Mesothelial cell of epicardium (in vitro differentiated cells): ENCODE measurements at regions not wholly inside any gene's neighbourhood (a gene's known extent, or its start where the extent isn't known, plus 50 kb on each side); places are given as distances from the start of the nearest gene placed in this dataset.

Experiments used
- DNase-seq, 2 experiments: peaks; one replicate each; pipeline ENCODE4 v3.0.0; 2021; ENCODE audit warnings: low spot score in 2 of 2; ENCODE audit not compliant: unreplicated experiment in 2 of 2
- H3K27ac Mint-ChIP-seq: 2 replicates; pipeline ENCODE4 v1.8.0; 2021; ENCODE audit warnings: mixed read lengths
- H3K27me3 Mint-ChIP-seq: 2 replicates; pipeline ENCODE4 v1.8.0; 2021; ENCODE audit warnings: low read depth, mixed read lengths
- H3K36me3 Mint-ChIP-seq: 2 replicates; pipeline ENCODE4 v1.8.0; 2021; ENCODE audit warnings: mixed read lengths
- H3K4me1 Mint-ChIP-seq: 2 replicates; pipeline ENCODE4 v1.8.0; 2021; ENCODE audit warnings: mixed read lengths
- H3K4me3 Mint-ChIP-seq: 2 replicates; pipeline ENCODE4 v1.8.0; 2021; ENCODE audit warnings: mild to moderate bottlenecking, moderate library complexity, mixed read lengths
- H3K9me3 Mint-ChIP-seq: 2 replicates; pipeline ENCODE4 v1.8.0; 2021; ENCODE audit warnings: mixed read lengths
- CTCF ChIP-seq: fragments of 200-600 bp; sonication (generic); IDR thresholded peaks from one replicate; pipeline ENCODE4 v1.5.0; 2021; ENCODE audit warnings: antibody characterized with exemption; ENCODE audit not compliant: unreplicated experiment

DNA sequence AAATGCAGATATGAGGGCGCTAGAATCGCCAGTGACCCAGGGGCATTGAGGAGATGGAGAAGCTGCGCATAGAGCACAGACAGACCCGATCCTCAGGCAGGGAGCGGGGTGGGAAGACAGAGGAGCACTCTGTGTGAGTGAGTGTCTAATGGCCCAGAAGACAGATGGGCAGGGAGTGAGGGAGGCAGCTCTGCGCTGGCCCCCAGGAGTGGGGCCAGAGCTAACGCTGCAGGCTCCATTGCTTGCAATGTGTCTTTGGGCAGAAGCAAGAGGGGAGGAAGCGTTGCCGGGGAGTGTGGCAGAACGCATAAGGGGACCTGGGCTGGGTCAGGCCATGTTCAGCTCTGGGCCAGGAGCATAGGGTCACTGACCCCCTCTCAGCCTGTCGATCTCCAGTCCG, 207.0 kb downstream of the TBXT start:
- no peak overlapping the region for H3K27ac Mint-ChIP-seq
- H3K4me1 Mint-ChIP-seq, result no peaks in the 10 kb centered on the region
- no peaks in the 10 kb centered on the region for H3K36me3 Mint-ChIP-seq
- peaks cover 69% of the 10 kb centered on the region for H3K27me3 Mint-ChIP-seq
- no peak for TF ChIP-seq CTCF
- DNase-seq, result no peak
- no peak overlapping the region for H3K4me3 Mint-ChIP-seq
- no peaks in the 10 kb centered on the region for H3K9me3 Mint-ChIP-seq

DNA sequence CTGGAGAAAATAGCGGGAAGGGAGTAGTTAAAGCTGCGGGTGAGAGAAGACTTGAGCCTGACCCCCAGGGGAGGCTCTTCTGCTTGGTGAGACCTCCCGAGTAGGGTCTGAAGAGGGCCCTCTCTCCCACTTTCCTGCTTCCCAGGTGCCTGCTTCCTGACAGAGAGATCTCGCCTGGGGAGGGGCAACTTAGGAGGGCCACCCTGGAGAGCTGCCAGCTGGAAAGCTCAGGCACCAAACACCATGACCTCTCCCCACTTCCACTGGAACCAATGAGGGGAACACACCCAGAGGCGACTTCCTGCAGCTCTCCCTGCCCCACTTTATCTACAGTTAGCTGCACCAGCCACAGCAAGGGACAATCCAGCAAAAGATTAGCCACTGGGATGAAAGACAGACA, 208.0 kb downstream of the TBXT start:
- Mint-ChIP-seq H3K27me3 (peaks cover 62% of the 10 kb centered on the region), H3K4me3 (no peak overlapping the region), H3K4me1 (no peaks in the 10 kb centered on the region), H3K36me3 (no peaks in the 10 kb centered on the region), H3K27ac (no peak overlapping the region), H3K9me3 (no peaks in the 10 kb centered on the region)
- DNase-seq, result no peak
- TF ChIP-seq CTCF, result no peak

- H3K36me3 Mint-ChIP-seq, result no peaks in the 10 kb centered on the region
- no peaks in the 10 kb centered on the region for H3K4me1 Mint-ChIP-seq
- no peaks in the 10 kb centered on the region for H3K9me3 Mint-ChIP-seq
- DNase-seq, result no peak
- H3K27ac Mint-ChIP-seq, result no peak overlapping the region
- no peak overlapping the region for H3K4me3 Mint-ChIP-seq
- H3K27me3 Mint-ChIP-seq, result peaks cover 48% of the 10 kb centered on the region
- no peak for TF ChIP-seq CTCF
These were observed 210.8 kb downstream of the TBXT start for GRCh38 chr6:165956874-165957273.

- Mint-ChIP-seq H3K27me3 (peaks cover 49% of the 10 kb centered on the region), H3K4me3 (no peak overlapping the region), H3K27ac (no peak overlapping the region)
These were observed 215.1 kb downstream of the TBXT start for GRCh38 chr6:165952514-165952913.

GRCh38 chr6:165950316-165950715, 217.3 kb downstream of the TBXT start:
- Mint-ChIP-seq H3K27me3 (peaks cover 50% of the 10 kb centered on the region), H3K36me3 (no peaks in the 10 kb centered on the region), H3K9me3 (no peaks in the 10 kb centered on the region), H3K27ac (no peak overlapping the region), H3K4me3 (no peak overlapping the region), H3K4me1 (no peaks in the 10 kb centered on the region)
- no peak for DNase-seq
- TF ChIP-seq CTCF, result no peak

More at GRCh38 chr6:165952514-165952913, 215.1 kb downstream of the TBXT start:
- no peak for DNase-seq
- TF ChIP-seq CTCF, result no peak
- no peaks in the 10 kb centered on the region for H3K9me3 Mint-ChIP-seq
- H3K36me3 Mint-ChIP-seq, result no peaks in the 10 kb centered on the region
- H3K4me1 Mint-ChIP-seq, result no peaks in the 10 kb centered on the region

GRCh38 chr6:165949324-165949723, 218.3 kb downstream of the TBXT start:
- H3K27ac Mint-ChIP-seq, result no peak overlapping the region
- H3K9me3 Mint-ChIP-seq, result no peaks in the 10 kb centered on the region
- no peak for DNase-seq
- no peak overlapping the region for H3K4me3 Mint-ChIP-seq
- no peaks in the 10 kb centered on the region for H3K36me3 Mint-ChIP-seq
- H3K27me3 Mint-ChIP-seq, result peaks cover 50% of the 10 kb centered on the region
- no peaks in the 10 kb centered on the region for H3K4me1 Mint-ChIP-seq
- no peak for TF ChIP-seq CTCF
